Keratinocyte (primary cell): ENCODE measurements at regions not wholly inside any gene's neighbourhood (a gene's known extent, or its start where the extent isn't known, plus 50 kb on each side); places are given as distances from the start of the nearest gene placed in this dataset.
"Not testable (repeated sequence)": the region's sequence is repeated elsewhere in the genome, so short reads cannot be mapped to it uniquely, and the experiment has no call there.

ENCODE experiments used
- EZH2 ChIP-seq: IDR thresholded peaks from one replicate; pipeline ENCODE4 v1.6.1; 2012; ENCODE audit warnings: inconsistent platforms, mild to moderate bottlenecking, low read length, moderate library complexity
- TF ChIP-seq, protein P1 (sequence below), 3 experiments: IDR thresholded peaks in 1 of 3; conservative IDR thresholded peaks in 1 of 3; optimal IDR thresholded peaks in 1 of 3; 2 replicates in 2 of 3; 3 replicates in 1 of 3; pipeline versions ENCODE3 to v1.5.1; 2011; ENCODE audit warnings: low read length in 3 of 3, mild to moderate bottlenecking in 3 of 3, moderate library complexity in 2 of 3, control low read depth in 1 of 3, inconsistent platforms in 1 of 3; ENCODE audit not compliant: insufficient read depth in 2 of 3; ENCODE audit errors: extremely low read depth in 1 of 3

DNA sequence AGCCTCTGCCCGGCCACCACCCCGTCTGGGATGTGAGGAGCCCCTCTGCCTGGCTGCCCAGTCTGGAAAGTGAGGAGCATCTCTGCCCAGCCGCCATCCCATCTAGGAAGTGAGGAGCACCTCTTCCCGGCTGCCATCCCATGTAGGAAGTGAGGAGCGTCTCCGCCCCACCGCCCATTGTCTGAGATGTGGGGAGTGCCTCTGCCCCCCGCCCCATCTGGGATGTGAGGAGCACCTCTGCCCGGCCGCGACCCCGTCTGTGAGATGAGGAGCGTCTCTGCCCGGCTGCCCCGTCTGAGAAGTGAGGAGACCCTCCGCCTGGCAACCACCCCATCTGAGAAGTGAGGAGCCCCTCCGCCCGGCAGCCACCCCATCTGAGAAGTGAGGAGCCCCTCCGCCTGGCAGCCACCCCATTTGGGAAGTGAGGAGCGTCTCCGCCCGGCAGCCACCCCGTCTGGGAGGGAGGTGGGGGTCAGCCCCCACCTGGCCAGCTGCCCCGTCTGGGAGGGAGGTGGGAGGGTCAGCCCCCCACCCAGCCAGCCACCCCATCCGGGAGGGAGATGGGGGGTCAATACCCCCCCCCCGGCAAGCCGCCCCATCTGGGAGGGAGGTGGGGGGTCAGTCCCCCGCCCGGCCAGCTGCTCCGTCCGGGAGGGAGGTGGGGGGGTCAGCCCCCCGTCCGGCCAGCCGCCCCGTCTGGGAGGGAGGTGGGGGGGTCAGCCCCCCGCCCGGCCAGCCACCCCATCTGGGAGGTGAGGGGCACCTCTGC lies 195.8 kb upstream of the SYNCRIP start:
- TF ChIP-seq, protein P1, sequence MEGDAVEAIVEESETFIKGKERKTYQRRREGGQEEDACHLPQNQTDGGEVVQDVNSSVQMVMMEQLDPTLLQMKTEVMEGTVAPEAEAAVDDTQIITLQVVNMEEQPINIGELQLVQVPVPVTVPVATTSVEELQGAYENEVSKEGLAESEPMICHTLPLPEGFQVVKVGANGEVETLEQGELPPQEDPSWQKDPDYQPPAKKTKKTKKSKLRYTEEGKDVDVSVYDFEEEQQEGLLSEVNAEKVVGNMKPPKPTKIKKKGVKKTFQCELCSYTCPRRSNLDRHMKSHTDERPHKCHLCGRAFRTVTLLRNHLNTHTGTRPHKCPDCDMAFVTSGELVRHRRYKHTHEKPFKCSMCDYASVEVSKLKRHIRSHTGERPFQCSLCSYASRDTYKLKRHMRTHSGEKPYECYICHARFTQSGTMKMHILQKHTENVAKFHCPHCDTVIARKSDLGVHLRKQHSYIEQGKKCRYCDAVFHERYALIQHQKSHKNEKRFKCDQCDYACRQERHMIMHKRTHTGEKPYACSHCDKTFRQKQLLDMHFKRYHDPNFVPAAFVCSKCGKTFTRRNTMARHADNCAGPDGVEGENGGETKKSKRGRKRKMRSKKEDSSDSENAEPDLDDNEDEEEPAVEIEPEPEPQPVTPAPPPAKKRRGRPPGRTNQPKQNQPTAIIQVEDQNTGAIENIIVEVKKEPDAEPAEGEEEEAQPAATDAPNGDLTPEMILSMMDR (optimal IDR thresholded peaks at IDR 0.05 in 1 of 3, IDR thresholded peaks at IDR 0.05 in 1 of 3, conservative IDR thresholded peaks at IDR 0.05 in 1 of 3; ENCODE audit: extremely low read depth in 1 of 3, insufficient read depth in 2 of 3, low read length in 3 of 3), result not testable (repeated sequence)
- not testable (repeated sequence) for TF ChIP-seq EZH2
